Endothelial cell of umbilical vein (primary cell): ENCODE measurements at regions not wholly inside any gene's neighbourhood (a gene's known extent, or its start where the extent isn't known, plus 50 kb on each side); places are given as distances from the start of the nearest gene placed in this dataset.

Experiments used
- BruUV-seq: library from RNA; stranded (reverse); fragments of 400-500 nt; replicated peaks from 2 replicates; lab custom pipeline; 2021; lab: Mats Ljungman, UMichigan
- CTCF ChIA-PET: fragments of 300-600, 350-600 bp; sonication (Branson Sonifier 250); formaldehyde crosslinking; loops from one replicate; lab custom pipeline; 2021; ENCODE audit warnings: antibody characterized with exemption, inconsistent platforms; lab: Charles Lee
- POLR2A ChIA-PET: fragments of 300-600, 350-600 bp; sonication (Branson Sonifier 250); formaldehyde crosslinking; loops from one replicate; lab custom pipeline; 2021; ENCODE audit warnings: antibody characterized with exemption, inconsistent platforms; lab: Charles Lee
- DNase-seq: peaks from one replicate; pipeline ENCODE4 v3.0.0-alpha.2; 2011; ENCODE audit warnings: low read depth, low spot score
- FAIRE-seq: peaks from 2 replicates; lab custom pipeline; 2011; peaks lifted over from hg19 to GRCh38; lab: Jason Lieb, UNC
- H2AFZ ChIP-seq: 2 replicates; pipeline ENCODE4 v1.6.0; 2012; ENCODE audit warnings: low read depth, low read length, control low read depth, inconsistent platforms
- H3K27ac ChIP-seq: 2 replicates; pipeline ENCODE4 v1.5.1; 2011; ENCODE audit warnings: low read depth, mild to moderate bottlenecking, control low read depth, low read length, moderate library complexity; ENCODE audit not compliant: insufficient read depth
- H3K27me3 ChIP-seq, 2 experiments: 2 replicates each; pipeline versions ENCODE4 v1.6.0 to v1.6.1; 2011; ENCODE audit warnings: low read length in 2 of 2, mixed read lengths in 1 of 2; ENCODE audit not compliant: control insufficient read depth in 2 of 2, insufficient read depth in 2 of 2
- H3K36me3 ChIP-seq, 2 experiments: 2 replicates in 1 of 2; 3 replicates in 1 of 2; pipeline ENCODE4 v1.5.1; 2011; ENCODE audit warnings: low read length in 2 of 2, mild to moderate bottlenecking in 1 of 2, moderate library complexity in 1 of 2; ENCODE audit not compliant: control insufficient read depth in 2 of 2, insufficient read depth in 2 of 2; ENCODE audit errors: extremely low read depth in 1 of 2
- H3K4me1 ChIP-seq: 3 replicates; pipeline ENCODE4 v1.5.1; 2011; ENCODE audit warnings: mild to moderate bottlenecking, low read length; ENCODE audit not compliant: control insufficient read depth, insufficient read depth; ENCODE audit errors: extremely low read depth
- H3K4me2 ChIP-seq: 2 replicates; pipeline ENCODE4 v1.6.1; 2011; ENCODE audit warnings: low read length, control low read depth, mixed read lengths; ENCODE audit not compliant: insufficient read depth
- H3K4me3 ChIP-seq, 3 experiments: fragments of 200-600 bp in 1 of 3; sonication (generic), shearing (Covaris generic) in 1 of 3; replicated peaks in 1 of 3; 2 replicates each; pipeline ENCODE4 v1.5.1; 2011 to 2016; ENCODE audit warnings: control low read depth in 3 of 3, low read length in 3 of 3, mild to moderate bottlenecking in 2 of 3, inconsistent platforms in 1 of 3, low read depth in 1 of 3, moderate library complexity in 1 of 3; ENCODE audit not compliant: insufficient read depth in 1 of 3
- H3K79me2 ChIP-seq: 2 replicates; pipeline ENCODE4 v1.6.0; 2012; ENCODE audit warnings: low read length, inconsistent platforms; ENCODE audit not compliant: control insufficient read depth, insufficient read depth
- H3K9ac ChIP-seq: replicated peaks from 2 replicates; pipeline ENCODE3; 2011; ENCODE audit warnings: low read length, control low read depth; ENCODE audit not compliant: insufficient read depth; ENCODE audit errors: extremely low read depth
- H3K9me1 ChIP-seq: replicated peaks from 3 replicates; pipeline ENCODE4 v1.6.0; 2011; ENCODE audit warnings: mild to moderate bottlenecking, low read length; ENCODE audit not compliant: control insufficient read depth, insufficient read depth; ENCODE audit errors: extremely low read depth
- H3K9me3 ChIP-seq: replicated peaks from 2 replicates; pipeline ENCODE4 v1.5.1; 2012; ENCODE audit warnings: low read length, inconsistent platforms; ENCODE audit not compliant: control insufficient read depth, insufficient read depth
- H4K20me1 ChIP-seq: replicated peaks from 2 replicates; pipeline ENCODE3; 2011; ENCODE audit warnings: mild to moderate bottlenecking, low read length; ENCODE audit not compliant: control insufficient read depth, insufficient read depth; ENCODE audit errors: extremely low read depth
- CTCF ChIP-seq, 2 donors: IDR thresholded peaks; 1 replicate in 1 of 2; 2 replicates in 1 of 2; pipeline ENCODE4 v1.5.1; 2011; ENCODE audit warnings: low read length in 2 of 2, mild to moderate bottlenecking in 2 of 2, moderate library complexity in 2 of 2, control low read depth in 1 of 2, inconsistent platforms in 1 of 2, low read depth in 1 of 2; ENCODE audit not compliant: insufficient read depth in 1 of 2; ENCODE audit errors: extremely low read depth in 1 of 2
- EZH2 ChIP-seq: IDR thresholded peaks from 2 replicates; pipeline ENCODE4 v1.6.1; 2012; ENCODE audit warnings: borderline replicate concordance, low read depth, mild to moderate bottlenecking, moderate library complexity, low read length, inconsistent platforms; ENCODE audit not compliant: severe bottlenecking
- FOS ChIP-seq: IDR thresholded peaks from 2 replicates; pipeline ENCODE4 v1.6.1; 2011; ENCODE audit warnings: mild to moderate bottlenecking, low read length, moderate library complexity, borderline replicate concordance; ENCODE audit not compliant: insufficient read depth
- GATA2 ChIP-seq: IDR thresholded peaks from 2 replicates; pipeline ENCODE4 v1.7.0; 2011; ENCODE audit warnings: low read depth, mild to moderate bottlenecking, moderate library complexity, mixed read lengths, low read length; ENCODE audit not compliant: insufficient read length, insufficient read depth
- JUN ChIP-seq: IDR thresholded peaks from 2 replicates; pipeline ENCODE4 v1.6.1; 2011; ENCODE audit warnings: borderline replicate concordance, low read depth; ENCODE audit not compliant: insufficient read length, insufficient read depth
- MAX ChIP-seq: IDR thresholded peaks from 2 replicates; pipeline ENCODE4 v1.6.1; 2011; ENCODE audit not compliant: insufficient read depth, insufficient read length
- MYC ChIP-seq: IDR thresholded peaks from one replicate; pipeline ENCODE4 v1.6.1; 2011; ENCODE audit warnings: mild to moderate bottlenecking, low read depth, low read length
- POLR2A ChIP-seq: IDR thresholded peaks from 2 replicates; pipeline ENCODE4 v1.6.1; 2012; ENCODE audit warnings: low read depth, mild to moderate bottlenecking, control low read depth, low read length
- POLR2AphosphoS5 ChIP-seq: IDR thresholded peaks from 2 replicates; pipeline ENCODE4 v1.6.1; 2012; ENCODE audit warnings: low read depth, mild to moderate bottlenecking, control low read depth, low read length, moderate library complexity; ENCODE audit not compliant: insufficient read depth
- dilution Hi-C: fragments of 300-500 bp; cut with MboI; formaldehyde crosslinking; loops from one replicate; pipeline ENCODE4 v1.15.0; 2019; ENCODE audit warnings: low sequenced_read_pairs; ENCODE audit not compliant: extremely low pct_ligation_motif_present
- intact Hi-C: fragments of 100-400 bp; cut with micrococcal nuclease; formaldehyde crosslinking; loops from one replicate; pipeline ENCODE4 v1.10.0; 2022

GRCh38 chr12:29041621-29042020 is 107.5 kb upstream of the FAR2 start:
- ChIA-PET POLR2A (no interaction called here), CTCF (no interaction called here)
- no peak overlapping the region for H3K9ac ChIP-seq
- dilution Hi-C loops (no loop called here), intact Hi-C loops (no loop called here)
- no peak overlapping the region for H3K27ac ChIP-seq
- no peaks in the 10 kb centered on the region for H3K27me3 ChIP-seq
- DNase-seq (peak; percentile 16), FAIRE-seq (peak; percentile 56)
- peaks cover 5% of the 10 kb centered on the region for H3K4me1 ChIP-seq
- no peaks in the 10 kb centered on the region for H3K36me3 ChIP-seq
- H3K9me1 ChIP-seq: no peaks in the 10 kb centered on the region
- no peaks in the 10 kb centered on the region for H3K79me2 ChIP-seq
- BruUV-seq: no TSS peak
- H3K4me3 ChIP-seq: no peak overlapping the region
- H3K9me3 ChIP-seq: no peaks in the 10 kb centered on the region
- H4K20me1 ChIP-seq: no peaks in the 10 kb centered on the region
- TF ChIP-seq POLR2AphosphoS5 (no peak), MAX (no peak), GATA2 (no peak), MYC (no peak), FOS (peak; percentile 34), JUN (peak; percentile 33), EZH2 (no peak), CTCF (IDR thresholded peaks at IDR 0.05; ENCODE audit: extremely low read depth in 1 of 2, insufficient read depth in 1 of 2, low read depth in 1 of 2, low read length in 2 of 2) (no peak), POLR2A (no peak)
- peak overlapping the region; percentile 31 for H3K4me2 ChIP-seq
- H2AFZ ChIP-seq: no peak overlapping the region
